Colon (tissue), 2 donors: ENCODE measurements at regions not wholly inside any gene's neighbourhood (a gene's known extent, or its start where the extent isn't known, plus 50 kb on each side); places are given as distances from the start of the nearest gene placed in this dataset.

Source experiments
- FAIRE-seq: peaks from 2 replicates; lab custom pipeline; 2012; peaks lifted over from hg19 to GRCh38; lab: Jason Lieb, UNC
- donor health status: control.
- donor health status: control.

- no peak for FAIRE-seq
Observed at GRCh38 chr9:78806492-78807160, 509.7 kb downstream of the PSAT1 start.

- no peak for FAIRE-seq
Observed at GRCh38 chr9:78807286-78807685, 510.4 kb downstream of the PSAT1 start.

- no peak for FAIRE-seq
Observed at GRCh38 chr9:78808048-78808447, 511.1 kb downstream of the PSAT1 start.

DNA sequence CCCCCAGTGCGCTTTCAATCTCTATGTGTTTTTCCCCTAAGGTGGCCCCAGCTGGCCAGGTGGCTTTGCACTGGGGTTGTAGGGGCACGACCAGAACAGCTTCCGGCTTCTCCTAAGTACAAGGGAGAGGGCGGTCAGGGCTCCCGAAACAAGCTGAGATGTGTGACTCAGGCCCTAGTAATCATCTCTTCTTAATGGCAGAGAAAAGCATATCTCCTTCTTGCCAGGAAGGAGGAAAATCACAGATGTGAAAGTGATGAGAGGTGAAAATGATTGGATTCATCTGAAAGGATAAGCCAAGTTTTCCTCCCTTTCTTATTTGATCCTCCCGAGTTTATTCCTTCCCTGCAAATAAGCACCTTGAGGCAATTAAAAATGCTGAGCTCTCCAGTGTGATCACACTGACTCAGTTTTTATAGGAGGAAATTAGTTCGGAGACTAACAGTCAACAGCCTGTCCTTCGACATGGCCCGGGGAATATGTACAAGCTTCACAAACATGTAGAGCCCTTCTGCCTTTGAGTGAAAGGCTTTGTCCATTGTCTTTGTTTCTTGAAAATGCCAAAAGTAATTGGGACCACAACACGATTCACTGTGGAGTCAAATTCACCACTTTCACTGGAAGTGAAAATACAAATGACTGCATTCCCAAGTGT is 514.8 kb downstream of the PSAT1 start:
- FAIRE-seq, result no peak

GRCh38 chr9:78812665-78813064 is 515.7 kb downstream of the PSAT1 start:
- no peak for FAIRE-seq

DNA sequence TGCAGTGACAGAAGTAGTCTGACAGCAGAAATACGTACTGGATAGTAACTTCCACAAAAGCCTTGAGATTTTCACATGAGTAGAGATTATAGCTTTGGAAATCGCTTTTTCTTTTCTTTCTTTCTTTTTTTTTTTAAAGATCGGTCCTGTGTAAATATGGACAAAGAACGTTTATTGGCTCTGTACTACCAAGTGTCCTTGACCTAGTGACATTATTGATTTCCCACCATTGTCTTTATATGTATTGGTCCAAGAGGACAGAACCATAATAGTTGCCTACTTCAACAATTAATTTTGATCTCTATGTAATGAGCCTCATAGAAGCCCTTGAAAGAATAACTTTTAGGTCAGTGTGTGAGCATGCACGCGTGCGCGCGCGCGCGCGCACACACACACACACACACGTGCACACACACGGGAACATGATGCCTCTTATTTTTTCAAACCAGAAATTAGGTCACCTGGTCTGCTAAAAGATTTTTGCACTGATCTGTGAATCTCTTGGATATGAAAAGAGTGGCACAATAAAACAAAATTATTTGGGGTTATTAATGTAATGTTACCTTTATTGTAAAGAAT is 516.8 kb downstream of the PSAT1 start:
- no peak for FAIRE-seq

DNA sequence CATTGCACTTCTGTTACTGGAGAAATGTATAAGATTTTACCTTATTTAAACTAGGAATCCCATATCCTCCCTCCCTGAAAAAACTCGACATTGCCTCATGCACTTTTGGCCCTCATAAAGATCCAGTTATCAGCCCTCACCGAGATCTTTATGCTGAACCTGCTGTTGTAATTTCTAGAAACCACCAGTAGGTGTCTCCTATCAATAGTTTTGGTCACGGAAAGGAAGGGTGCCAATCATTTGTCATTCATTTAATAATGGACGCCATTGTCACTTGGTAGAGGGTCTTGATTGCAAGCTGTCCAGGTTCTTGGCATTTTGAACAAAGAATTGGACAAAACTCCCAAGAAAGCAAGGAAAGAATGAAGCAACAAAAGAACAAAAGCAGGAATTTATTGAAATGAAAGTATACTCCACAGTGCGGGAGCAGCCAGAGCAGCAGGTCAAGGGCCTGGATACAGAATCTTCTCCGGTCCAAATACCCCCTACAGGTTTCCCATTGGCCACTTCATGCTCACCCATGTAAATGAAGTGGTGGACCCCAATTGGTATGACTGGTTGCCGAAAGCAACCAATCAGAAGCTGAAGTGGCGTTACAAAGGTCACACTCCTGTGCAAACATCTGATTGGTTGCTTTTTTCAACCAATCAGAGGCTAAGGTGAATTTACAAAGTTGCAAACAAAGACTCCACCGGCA is 524.3 kb downstream of the PSAT1 start:
- FAIRE-seq, result no peak

DNA sequence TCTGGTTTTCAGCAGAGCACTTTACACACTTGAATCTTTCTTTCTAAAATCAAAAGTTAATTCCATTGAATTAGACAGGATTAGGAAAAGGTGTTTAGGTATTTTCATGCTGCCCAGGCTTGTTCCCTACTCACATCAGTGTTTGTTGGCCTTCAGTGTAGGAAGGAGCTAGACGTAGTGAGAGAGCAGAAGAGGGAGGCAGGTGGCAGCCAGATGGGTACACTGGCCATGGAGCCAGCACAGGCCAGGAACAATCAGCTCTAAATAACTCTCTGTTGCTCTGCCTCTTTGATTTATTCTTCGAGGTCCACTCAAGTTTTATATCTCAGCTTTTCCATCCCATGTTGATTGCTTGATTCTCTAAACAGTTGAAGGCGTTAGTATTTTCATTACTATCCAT is 529.6 kb downstream of the PSAT1 start:
- FAIRE-seq, result no peak

GRCh38 chr9:78828521-78828920 is 531.6 kb downstream of the PSAT1 start:
- no peak for FAIRE-seq

DNA sequence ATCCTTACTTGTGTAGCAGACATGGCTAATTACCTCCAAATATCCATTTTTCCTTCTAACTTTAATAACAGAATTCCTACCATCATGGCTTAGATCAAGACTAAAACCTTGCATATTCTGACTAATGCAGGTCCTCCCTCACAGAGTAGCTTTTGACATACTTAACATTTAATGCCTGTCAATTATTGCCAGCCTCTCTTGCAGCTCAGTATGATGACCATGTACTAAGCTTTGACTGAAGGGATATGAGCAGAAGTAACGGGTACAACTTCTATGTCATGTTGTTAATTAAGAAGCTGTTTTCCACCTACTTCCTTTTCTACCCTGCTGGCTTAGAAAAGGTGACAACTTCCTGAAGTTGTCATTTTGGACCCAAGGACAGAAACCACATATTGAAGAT is 533.4 kb downstream of the PSAT1 start:
- FAIRE-seq, result no peak

DNA sequence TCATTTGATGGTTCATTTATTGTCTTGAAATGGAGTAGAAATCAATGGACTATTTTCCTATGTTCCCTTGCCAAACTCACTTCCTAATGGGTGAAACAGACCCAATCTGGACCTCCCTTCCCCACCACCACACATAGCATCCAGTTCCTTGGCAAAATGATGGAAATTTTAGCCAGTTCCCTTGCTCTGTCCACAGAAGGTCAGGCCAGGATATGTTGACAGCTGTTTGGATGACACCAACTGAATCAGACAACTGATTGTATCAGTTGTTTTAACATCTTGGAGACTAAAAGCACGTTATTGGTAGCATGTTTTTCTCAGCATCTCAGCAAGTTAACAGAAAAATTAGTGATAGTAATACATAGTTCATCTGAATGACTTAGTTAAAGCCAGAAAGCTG is 534.8 kb downstream of the PSAT1 start:
- FAIRE-seq, result no peak

- FAIRE-seq, result no peak
Observed at GRCh38 chr9:78835928-78836450, 539.1 kb downstream of the PSAT1 start.

- FAIRE-seq, result no peak
Observed at GRCh38 chr9:78839252-78839651, 542.3 kb downstream of the PSAT1 start.

DNA sequence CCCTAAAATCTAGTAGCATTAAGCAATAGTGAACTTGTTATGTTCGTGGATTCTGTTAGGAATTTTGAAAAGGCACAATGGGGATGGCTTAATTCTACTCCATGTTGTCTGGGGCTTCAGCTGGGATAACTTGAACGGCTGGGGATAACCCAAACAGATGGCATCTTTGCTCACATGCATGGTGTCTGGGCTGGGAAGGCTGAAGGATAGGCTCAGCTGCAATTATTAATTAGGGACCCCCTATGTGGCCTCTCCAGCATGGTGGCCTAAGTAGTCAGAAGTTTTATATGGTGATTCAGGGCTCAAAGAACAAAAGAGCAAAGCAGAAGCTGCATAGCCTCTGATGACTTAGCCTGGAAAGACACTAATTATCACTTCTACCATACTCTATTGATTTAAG is 551.1 kb downstream of the PSAT1 start:
- FAIRE-seq, result no peak

GRCh38 chr9:78856144-78856543 is 559.2 kb downstream of the PSAT1 start:
- FAIRE-seq, result no peak

DNA sequence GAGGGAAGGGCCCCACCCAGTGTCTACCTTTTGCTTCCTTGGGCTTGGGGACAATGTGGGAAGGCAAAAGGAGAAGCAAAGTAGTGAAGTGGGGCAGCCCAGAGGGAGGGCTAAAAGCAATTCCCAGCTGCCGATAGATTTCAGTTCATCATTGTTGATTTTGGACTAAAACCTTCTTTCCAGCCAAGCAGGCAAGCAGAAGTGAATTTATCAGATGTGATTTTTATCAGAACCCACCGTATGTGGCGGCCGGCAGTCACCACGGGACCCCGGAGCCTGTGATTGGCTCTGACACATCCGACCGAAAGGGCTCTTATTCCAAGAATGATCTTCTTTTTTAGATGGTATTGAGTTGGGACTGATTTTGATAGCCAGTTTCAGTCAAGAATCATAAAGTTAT is 559.9 kb downstream of the PSAT1 start:
- no peak for FAIRE-seq

DNA sequence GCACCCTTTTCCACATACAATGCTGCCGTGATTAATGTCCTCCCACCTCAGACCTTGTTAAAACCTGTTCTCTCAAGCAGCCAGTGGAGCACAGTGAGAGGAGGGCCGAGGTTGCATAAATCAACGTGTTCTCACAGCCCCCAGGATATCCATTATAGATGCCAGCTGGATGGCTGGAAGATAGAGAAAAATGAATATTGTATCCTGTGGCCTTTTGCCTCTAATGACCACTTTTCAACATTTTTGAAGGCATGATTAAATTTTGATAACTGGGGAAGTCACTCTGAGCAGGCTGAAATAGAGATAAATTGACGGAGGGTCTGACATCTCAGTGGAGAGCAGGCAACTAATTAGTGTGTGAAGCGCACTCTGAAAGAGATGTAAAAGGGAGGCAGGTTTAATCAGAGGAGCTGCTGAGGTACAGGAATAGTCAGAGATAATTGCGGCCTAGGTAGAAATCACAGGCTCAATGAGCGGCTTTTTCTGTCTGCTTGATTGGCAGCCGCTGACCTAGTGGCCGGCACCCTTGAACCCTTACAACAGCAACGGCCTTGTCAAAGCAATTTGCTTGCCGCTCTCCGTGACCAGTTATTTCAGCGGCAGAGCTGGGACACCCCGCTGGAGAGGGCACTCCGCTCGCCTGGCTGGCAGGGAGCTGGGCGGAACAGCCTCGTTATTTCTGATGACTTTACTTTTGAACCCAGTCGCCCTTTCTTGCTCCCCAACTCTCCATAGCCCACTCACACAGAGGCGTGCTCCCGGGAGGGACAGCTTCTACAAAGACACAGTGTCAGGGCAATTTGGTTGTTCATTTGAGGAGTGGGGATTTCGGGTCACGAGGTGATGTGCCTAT is 560.7 kb downstream of the PSAT1 start:
- no peak for FAIRE-seq

DNA sequence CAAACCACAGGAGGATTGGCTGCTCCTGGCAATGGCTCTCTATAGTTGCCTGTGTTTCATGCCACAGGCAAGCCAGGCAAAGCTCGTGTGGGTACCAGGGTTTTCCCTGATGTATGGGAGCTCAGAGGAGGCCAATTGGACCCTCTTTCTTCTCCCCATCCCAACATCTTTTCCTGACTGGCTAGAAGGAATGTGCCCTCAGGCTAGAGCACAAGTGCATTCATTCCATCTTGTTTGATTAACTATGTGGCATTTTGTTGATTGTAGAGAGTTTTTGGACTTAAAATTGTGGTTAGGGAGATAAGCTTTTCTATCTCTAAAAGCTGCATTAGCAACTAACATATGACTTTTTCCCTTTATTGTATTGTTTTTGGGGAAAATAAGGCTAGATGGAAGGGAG is 561.3 kb downstream of the PSAT1 start:
- no peak for FAIRE-seq

GRCh38 chr9:78860801-78861475 is 564.0 kb downstream of the PSAT1 start:
- no peak for FAIRE-seq

GRCh38 chr9:78863531-78863930 is 566.6 kb downstream of the PSAT1 start:
- FAIRE-seq, result no peak

- no peak for FAIRE-seq
Observed at GRCh38 chr9:78865737-78866136, 568.8 kb downstream of the PSAT1 start.
